Muscle of back (tissue), 3 donors: ENCODE measurements at regions not wholly inside any gene's neighbourhood (a gene's known extent, or its start where the extent isn't known, plus 50 kb on each side); places are given as distances from the start of the nearest gene placed in this dataset.
"Not testable (repeated sequence)": the region's sequence is repeated elsewhere in the genome, so short reads cannot be mapped to it uniquely, and the experiment has no call there.

ENCODE experiments used
- DNase-seq, 3 donors: peaks; one replicate each; pipeline versions ENCODE4 v3.0.0 to v3.0.0-alpha.2; 2013

DNA sequence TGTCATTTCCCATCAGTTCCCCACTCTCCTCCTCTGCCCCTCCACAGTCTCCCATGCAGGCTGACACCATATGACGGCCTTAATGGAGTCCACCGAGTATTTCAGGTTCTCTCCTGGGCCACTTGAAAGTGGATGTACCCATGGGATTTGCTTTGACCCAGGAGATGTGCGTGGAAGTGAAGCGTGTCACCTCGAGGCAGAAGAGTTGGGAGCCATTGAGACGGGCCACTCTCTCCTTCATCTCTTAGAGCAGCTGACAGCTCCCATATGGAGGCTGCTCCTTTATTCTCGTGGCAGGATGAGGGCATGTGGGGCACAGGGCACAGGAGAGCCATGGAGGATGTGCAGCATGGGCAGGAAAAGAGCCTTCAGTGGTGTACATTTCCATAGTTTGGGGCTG lies 144.7 kb upstream of the CRYM start:
- DNase-seq = not testable (repeated sequence)

DNA sequence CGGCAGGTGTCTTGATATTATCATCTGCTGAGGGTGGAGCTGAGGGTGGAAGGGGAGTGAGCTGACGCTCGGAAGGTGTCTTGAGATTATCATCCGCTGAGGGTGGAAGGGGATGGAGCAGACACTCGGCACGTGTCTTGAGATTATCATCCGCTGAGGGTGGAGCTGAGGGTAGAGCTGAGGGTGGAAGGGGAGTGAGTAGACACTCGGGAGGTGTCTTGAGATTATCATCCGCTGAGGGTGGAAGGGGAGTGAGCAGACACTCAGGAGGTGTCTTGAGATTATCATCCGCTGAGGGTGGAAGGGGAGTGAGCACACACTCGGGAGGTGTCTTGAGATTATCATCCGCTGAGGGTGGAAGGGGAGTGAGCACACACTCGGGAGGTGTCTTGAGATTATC lies 126.6 kb upstream of the CRYM start:
- not testable (repeated sequence) for DNase-seq

DNA sequence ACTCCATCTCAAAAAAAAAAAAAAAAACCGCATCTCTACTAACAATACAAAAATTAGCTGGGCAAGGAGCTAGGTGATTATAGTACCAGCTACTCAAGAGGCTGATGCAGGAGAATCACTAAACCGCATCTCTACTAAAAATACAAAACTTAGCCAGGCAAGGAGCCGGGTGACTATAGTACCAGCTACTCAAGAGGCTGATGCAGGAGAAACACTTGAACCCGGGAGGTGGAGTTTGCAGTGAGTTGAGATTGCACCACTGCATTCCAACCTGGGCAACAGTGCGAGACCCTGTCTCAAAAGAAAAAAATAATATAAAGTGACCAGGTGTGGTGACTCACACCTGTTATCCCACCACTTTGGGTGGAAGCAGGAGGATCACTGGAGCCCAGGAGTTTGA lies 119.8 kb upstream of the CRYM start:
- not testable (repeated sequence) for DNase-seq

DNA sequence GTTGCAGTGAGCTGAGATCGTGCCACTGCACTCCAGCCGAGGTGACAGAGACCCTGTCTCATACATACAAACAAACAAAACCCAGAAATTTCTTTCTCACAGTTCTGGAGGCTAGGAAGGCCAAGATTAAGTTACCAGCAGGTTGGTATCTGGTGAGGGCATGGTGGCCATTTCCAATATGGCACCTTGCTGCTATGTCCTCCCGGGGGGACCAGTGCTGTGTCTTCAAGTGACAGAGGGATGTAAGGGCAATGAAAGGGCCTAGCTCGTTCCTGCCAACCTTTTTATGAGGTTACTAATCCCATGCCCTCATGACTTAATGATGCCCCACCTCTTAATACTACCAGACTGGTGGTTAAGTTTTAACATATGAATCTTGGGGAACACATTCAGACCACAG lies 118.5 kb upstream of the CRYM start:
- DNase-seq = not testable (repeated sequence)

DNA sequence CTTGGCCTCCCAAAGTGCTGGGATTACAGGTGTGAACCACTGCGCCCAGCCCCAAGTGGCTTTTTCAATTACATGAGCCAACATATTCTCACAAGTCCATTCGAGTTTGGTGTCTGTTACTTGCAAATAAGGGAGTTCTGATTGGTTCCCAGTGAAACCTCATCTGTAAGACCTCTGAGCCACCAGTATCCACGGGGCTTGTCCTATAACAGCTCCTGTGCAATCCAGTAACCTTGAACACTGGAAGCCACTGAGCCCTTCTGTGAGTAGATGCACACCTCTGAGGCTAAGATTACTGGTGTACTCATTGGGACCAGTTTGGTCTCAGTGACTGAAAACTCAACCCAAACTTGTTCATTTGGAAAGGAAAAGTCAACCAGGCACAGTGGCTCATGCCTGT lies 112.5 kb upstream of the CRYM start:
- not testable (repeated sequence) for DNase-seq

DNA sequence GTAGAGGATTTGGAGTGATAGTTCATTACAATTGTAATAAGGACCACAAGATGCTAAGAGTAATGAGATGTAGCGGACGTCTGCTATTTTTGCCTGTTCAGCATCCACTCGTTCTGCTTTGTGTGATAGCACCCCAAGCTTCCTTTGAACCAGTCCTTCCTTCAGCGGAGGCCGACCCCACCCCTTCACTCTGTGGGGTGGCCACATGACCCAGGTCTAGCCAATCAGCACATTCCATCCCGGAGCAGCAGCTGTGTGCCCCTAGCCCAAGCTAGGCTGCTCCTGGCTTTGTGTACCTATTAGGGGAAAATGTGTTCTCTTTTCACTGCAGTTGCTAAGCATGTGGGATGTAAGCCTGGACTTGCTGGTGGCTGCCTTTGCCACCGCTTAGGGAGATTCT lies 111.8 kb upstream of the CRYM start:
- not testable (repeated sequence) for DNase-seq

DNA sequence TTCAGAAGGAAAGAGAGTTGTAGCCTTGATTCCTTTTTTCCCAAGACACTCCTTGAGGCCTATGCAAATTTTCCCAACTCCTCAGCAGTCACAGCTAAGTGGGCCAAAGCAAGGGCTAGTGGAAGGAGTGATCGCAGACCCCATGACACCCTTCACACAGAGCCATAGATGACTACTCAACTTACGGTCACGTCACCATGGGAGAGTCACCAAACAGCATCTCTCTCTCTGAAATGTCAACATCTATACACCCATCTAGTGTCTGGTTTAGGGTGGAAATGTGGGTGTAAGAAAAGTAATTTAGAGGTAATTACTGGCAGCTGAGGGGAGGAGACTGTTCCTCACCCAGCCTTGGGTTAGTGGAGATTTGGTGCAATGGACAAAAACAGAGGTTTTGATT lies 109.7 kb upstream of the CRYM start:
- not testable (repeated sequence) for DNase-seq

DNA sequence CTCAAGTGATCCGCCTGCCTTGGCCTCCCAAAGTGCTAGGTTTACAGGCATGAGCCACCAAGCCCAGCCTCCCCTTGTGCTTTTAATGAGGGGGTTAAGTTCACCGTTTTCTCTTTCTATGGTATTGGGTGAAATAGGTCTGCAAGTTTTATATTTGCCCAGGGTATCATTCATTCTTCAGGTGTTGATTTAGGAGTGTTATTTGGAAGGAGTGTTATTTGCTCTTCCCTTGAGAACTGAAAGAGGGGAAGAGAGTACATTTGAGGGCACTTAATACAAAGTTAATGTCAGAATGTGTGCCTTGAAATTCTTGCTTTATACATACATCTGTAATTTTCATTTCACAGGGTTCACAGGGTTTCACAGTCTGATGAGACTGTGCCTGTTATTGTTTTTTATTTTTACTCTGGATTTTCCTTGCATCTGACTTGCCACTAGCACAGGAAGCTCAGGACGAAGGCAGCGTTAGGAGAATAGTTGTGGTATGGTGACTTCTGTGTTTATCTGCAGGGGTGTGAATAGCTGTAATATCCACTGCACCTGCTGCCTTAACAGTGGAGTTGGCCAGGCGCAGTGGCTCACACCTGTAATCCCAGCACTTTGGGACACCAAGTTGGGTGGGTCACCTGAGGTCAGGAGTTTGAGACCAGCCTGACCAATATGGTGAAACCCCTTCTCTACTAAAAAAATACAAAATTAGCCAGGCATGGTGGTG lies 108.3 kb upstream of the CRYM start:
- DNase-seq = not testable (repeated sequence)

DNA sequence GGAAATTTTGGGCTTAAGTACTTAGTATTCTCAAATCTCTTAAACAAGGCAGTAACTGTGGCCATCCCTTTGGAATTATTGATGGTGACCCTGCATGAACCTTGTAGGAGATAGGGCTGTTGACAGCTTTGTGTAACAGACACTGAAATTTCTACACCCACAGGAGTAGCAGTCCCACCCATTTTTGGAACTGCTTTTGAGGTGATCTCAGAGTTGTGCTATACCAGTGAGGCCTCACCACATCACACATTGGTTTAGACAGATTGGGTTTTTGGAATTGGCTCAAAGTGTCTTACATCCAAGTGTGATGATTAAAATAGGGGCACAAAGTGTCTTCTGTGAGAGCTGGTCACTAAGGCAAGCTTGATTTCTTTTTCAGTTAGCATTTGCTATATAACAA lies 105.6 kb upstream of the CRYM start:
- not testable (repeated sequence) for DNase-seq

DNA sequence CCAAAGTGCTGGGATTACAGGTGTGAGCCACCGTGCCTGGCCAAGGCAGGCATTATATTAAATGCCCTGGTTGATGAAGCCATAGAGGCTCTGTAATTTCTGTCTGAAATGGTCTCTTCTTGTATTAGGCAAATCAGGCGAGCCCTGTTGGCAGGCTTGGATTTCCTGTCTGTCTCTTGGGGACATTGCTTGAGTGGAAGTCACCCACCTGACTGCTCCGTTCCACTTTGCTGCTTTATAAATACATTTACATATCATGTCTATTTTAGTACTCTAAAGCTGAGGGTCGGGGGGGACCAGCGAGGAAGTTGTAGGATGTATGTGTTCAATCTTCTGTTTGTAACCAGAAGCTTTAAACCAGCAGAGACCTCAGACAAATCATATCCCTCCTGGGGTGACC lies 101.6 kb upstream of the CRYM start:
- not testable (repeated sequence) for DNase-seq

DNA sequence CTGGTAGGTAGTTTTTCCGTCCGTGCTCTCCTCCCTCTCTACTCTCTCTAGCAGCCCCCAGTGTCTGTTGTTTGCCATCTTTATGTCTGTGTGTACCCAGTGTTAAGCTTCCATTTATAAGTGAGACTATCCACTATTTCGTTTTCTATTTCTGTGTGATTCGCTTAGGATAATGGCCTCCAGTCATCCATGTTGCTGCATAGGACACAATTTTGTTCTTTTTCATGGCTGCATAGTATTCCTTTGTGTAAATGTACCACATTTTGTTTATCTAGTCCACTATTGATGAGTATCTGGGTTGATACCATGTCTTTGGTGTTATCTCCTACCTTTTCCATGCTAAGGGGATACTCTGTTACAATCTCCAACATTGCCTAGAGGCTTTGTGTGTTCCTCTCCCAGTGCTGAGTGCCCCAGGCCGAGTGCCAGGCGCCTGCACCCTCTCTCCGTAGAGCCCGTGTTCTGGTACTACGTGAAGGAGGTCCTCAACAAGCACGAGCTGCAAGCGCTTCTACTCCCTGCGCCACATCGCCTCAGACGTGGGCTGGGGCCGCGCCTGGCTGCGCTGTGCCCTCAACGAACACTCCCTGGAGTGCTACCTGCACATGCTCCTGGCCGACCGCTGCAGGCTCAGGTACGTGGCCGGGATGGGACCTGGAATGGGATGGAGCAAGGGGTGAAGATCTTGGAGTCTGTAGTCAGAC lies 98.3 kb upstream of the CRYM start:
- not testable (repeated sequence) for DNase-seq

DNA sequence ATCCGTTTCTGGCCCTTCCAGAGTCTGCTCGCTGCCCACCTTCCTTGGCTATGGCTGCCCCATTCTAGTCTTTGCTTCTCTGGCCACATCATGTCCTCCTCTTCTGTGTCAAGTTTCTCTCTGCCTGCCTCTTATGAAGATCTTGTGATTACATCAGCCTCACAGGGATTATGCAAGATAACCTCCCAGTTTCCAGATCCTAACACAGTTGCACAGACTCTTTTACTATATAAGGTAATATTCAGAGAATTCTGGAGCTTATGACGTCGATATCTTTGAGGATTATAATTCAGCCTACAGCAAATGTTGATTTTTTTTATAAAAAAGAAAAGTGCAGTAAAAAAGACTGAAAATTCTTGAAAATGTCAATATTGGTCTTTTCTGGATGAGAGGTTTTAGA lies 97.2 kb upstream of the CRYM start:
- DNase-seq = not testable (repeated sequence)

DNA sequence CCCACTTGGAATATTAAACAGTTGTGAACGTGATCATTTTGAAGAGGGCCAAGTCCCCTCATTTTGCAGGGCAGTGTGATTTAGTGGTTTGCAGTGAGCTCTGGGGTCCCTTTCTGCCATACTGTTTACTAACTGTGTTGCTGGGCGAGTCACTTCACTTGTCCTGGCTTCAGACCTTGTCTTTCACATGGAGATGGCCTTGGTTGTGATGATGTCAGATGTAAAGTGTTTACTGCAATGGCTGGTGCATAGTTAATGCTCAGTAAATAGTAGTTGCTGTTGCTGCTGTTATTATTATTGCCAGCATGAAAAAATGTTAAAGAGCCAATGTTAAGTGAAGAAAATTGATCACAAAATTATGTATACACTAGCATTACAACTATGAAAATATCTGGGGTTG lies 95.4 kb upstream of the CRYM start:
- not testable (repeated sequence) for DNase-seq

DNA sequence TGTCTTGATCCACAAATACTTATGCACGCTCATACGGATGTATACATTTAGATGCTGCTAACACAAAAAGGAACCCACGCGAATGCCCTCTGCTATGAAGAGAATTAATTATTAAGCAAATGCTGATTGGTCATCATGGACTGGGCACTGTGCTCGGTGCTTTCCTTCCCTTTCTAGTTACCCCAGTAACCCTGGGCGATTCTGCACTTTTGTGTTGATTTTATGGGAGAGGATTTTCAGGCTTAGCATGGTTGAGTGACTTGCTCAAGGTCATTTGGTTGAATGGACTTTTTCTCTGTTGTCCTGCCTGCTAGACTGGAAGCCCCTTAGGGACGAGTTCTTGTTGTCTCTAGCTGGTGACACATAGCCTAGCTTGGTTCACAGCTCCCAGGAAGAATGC lies 94.8 kb upstream of the CRYM start:
- not testable (repeated sequence) for DNase-seq

DNA sequence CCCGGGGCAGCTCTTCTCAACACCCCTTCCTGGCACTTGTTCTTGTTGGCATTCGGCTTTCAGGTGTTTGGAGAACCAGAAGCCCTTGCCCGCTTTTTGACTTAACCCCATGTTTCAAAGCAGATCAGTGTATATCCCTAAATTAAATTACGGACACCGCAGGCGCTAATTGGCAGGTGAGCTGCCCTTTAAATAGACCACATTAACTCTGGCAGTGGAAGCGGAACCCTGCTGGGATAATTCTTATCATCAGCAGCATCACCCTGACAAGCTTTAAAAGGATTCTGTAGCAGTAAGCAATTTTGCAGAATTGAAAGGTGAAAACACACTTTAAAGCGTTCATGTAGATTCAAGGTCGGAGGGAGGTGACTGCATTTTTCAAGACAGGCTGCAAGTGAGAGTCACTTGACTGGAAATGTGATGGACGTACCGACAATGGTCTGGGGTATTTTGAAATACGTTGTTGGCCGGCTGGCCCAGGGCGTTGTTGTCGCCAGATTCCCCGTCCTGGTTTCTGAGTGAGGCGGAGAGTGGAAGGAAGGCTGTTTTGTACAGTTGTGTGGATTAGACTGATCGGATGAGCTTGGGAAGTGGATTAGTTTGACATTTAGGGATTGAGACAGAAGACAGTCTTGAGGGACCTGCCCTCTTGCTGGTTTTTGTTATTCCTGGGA lies 94.2 kb upstream of the CRYM start:
- not testable (repeated sequence) for DNase-seq

DNA sequence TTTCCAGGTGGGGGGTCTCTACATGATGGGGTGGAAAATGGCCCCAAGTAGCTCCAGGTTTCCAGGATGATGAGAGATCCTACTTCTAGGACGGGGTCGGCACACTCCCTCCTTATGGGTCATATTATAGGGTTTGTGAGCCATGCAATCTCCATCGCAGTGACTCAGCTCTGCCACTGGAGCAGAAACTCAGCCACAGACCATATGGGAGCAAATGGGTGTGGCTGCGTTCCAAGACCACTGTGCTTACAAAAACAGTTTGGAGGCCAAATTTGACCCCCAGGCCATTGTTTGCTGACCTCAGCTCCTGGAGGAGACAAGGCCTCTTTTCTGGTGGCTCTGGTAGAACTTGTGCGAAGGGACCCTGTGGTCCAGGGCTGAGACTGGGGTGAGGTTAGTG lies 92.7 kb upstream of the CRYM start:
- peak in 1 of 3 donors; percentile 2 for DNase-seq

DNA sequence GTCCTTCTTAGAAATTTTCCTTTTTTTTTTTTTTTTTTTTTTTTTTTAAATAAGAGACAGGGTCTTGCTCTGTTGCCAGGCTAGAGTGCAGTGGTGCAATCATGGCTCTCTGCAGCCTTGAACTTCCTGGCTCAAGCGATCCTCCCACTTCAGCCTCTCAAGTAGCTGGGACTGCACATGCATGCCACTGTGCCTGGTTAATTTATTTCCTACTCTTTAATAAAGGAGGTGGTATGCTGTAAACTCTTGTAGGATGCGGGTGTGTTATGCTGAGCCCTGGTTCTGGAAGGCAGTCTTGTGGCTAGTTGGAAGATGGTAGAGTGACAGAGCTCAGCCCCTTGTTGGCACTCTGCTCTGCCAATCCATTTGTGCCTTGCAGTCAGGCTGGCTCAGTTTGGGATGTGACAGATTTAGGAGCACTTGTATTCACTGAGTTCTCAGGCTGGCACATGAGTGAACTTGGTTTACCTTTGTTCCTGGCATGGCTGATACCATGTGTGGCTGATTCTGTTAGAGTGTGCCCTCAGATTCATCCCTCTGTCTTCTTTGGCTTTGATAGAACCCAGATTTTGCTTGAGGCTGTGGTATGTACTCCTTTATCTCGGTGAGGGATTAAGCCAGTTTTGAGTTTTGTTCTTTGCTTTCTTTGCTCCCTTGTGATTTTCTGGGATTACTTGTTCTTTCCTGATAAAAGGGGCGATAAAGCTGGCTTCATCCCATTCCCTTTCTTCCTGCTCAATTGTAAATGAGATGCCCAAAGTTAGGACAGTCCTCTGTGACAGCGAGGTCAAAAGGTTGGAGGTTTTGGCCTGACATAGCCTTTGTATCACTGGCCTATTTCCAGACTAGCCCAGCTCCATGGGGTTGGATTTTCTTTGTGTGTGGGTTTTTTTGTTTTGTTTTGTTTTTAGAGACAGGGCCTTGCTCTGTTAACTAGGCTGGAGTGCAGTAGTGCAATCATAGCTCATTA lies 91.2 kb upstream of the CRYM start:
- DNase-seq = not testable (repeated sequence)

DNA sequence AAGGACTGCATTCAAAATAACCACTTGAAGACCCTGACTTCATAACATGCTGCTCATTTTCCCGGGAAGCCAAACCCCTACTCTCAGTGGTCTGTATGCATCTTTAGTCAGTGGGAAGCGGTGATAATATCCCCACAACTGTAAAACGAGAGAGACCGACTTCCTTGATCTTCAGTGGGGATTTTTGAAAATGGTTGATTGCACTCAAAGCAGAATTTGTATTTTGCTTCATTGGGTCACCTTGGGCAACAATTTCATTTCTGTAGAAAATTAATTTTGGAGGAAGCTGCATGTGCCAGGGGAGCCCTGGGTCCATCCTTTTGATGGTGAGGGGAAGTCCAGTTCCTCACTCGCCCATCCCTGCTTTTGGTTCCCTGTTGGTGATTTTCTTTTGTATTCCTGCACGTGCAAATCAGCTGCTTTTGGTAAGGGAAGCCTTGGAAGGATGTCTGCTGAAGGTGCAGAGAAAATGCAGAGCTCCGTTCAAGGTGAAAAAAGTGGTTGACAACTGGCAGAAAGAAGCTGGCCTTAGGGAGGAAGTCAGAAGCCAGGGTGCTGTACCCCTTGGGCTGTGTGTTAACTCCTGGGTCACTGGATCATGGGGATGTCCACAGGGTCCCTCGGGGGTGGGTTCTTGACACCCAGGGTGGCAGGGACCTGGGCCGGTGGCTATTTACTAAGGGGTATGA lies 89.8 kb upstream of the CRYM start:
- DNase-seq = not testable (repeated sequence)

DNA sequence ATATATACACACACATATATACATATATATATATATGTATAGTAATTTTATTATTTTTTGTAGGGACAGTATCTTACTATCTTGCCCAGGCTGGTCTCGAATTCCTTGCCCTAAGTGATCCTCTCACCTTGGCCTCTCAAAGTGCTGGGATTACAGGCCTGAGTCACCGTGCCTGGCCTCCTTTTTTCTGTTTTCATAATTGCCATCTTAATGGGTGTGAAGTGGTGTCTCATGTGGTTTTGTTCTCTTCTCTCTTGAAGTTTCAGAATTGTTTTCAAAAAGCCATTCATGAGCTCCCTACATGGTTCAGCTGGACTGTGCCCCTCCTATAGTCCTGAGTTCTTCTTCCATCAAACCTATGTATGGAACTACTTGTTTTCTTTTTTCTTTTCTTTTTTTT lies 88.9 kb upstream of the CRYM start:
- not testable (repeated sequence) for DNase-seq

DNA sequence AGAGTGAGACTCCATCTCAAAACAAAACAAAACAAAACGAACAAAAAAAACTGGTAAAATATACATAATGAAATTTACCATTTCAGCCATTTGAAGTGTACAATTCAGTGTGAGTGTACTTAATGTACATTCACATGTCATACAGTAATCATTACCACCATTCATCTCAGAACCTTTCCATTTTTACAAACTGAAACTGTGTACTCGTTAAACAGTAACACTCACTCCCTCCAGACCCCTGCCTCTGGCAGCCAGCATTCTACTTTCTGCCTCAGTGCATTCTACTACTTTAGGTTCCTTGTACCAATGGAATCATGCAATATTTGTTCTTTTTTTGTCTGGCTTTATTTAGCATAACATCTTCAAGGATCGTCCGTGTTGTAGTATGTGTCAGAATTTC lies 87.5 kb upstream of the CRYM start:
- not testable (repeated sequence) for DNase-seq
